ENCODE measurements at regions not wholly inside any gene's neighbourhood (a gene's known extent, or its start where the extent isn't known, plus 50 kb on each side); places are given as distances from the start of the nearest gene placed in this dataset.
"Not testable (repeated sequence)": the region's sequence is repeated elsewhere in the genome, so short reads cannot be mapped to it uniquely, and the experiment has no call there.

DNA sequence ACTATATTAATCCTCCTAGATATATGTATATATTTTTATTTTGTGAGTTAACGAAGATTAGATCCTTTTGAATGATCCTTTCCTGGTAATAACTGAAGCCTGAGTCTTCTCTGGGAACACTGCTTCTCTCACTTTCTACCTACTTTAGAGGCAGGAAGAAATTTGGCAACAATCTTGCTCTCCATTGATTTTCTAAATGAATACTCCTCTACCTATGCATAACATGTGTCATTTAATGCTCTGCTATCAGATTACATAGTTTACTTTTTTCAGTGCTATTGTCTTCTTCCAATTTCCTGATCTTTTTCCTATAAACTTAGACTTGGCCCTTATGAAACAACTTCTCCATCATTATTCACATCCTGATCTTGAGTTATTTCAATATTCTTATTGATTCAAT is 60.4 kb upstream of the PDHA2 start:
- DNase-seq: no peak

GRCh38 chr4:95778666-95779065 is 61.2 kb upstream of the PDHA2 start:
- DNase-seq: no peak

DNA sequence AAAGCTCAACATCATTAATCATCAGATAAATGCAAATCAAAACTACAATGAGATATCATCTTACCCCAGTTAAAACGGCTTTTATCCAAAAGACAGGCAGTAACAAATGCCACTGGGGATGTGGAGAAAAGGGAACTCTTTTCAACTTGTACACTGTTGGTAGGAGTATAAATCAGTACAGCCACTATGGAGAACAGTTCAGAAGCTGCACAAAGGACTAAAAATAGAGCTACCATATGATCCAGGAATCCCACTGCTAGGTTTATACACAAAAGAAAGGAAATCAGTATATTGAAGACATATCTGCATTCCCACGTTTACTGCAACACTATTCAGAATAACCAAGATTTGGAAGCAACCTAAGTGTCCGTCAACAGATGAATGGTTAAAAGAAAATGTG is 69.3 kb upstream of the PDHA2 start:
- not testable (repeated sequence) for DNase-seq

DNA sequence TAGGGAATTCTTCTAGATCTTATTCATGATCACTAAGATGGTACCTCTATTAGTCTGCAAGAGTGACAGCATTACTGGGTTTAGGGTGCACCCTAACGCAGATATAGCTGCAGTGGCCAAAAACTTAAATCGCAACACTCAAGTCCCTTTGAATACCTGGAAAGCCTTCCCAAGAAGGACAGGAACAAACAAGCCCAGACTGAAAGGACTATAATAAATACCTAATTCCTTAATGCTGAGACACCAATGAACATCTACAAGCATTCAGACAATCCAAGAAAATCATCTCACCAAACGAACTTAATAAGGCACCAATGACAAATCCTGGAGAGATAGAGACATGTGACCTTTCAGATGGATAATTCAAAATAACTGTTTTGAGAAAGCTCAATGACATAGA is 74.9 kb upstream of the PDHA2 start:
- no peak for DNase-seq

- DNase-seq: peak; percentile 24
These were observed 78.0 kb upstream of the PDHA2 start for GRCh38 chr4:95761871-95762270.

DNA sequence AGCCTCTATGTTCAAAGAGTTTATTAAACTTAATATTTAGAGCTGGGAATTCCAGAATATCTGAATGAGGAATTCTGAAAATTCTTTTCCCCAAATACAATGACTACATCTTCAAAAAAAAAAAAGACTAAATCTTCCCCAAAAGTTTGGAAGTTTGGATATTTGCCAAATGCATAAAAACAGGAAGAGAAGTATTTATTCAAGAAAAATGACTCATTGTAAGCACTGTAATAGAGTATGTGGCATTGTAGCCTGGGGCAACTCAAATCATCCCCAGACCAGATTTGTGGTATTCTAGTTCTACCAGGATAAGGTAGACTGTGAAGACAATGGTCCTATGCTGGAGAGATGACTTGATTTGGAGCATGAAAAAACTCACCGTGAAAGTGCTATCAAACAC is 78.5 kb upstream of the PDHA2 start:
- peak; percentile 24 for DNase-seq

GRCh38 chr4:95760646-95761045 is 79.2 kb upstream of the PDHA2 start:
- DNase-seq: not testable (repeated sequence)

DNA sequence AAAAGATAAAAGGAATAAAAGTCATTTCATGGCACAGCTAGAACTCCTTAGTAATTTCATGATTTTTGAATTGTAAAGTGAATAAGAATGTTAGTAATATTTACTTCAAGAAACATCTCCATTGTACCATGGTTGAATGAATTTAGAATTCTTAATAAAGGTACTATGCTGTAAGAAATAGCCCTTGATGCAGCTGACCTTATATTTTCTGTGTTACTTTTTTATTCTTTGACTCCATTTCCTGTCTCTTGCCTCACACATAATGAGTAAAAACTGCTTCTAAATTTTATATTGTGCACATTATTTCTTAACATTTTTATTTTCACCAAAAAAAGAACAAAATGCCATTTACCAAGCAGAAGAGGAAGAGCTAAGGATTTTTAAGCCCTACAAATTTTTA is 81.9 kb upstream of the PDHA2 start:
- no peak for DNase-seq

- DNase-seq: no peak
These were observed 85.2 kb upstream of the PDHA2 start for GRCh38 chr4:95754667-95755066.

- DNase-seq: no peak
These were observed 90.7 kb upstream of the PDHA2 start for GRCh38 chr4:95749204-95749603.

- no peak for DNase-seq
These were observed 97.0 kb upstream of the PDHA2 start for GRCh38 chr4:95742872-95743271.

DNA sequence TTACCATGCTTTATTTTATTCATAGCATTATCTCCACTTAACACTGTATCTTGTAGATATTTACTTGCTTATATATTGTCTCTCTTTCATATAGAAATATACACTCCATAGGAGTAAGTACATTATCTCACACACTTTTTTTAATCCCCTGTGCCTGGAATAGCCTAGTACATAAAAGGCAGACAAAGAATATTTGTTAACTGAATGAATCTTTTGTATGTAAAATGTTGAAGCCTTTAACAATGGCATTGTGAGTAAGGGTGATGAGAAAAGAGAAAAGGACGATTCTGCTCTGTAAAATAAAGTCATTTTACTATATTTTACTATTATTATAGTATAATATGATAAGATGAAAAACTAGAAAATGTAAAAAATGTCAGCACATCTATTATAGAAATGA is 97.7 kb upstream of the PDHA2 start:
- no peak for DNase-seq

DNA sequence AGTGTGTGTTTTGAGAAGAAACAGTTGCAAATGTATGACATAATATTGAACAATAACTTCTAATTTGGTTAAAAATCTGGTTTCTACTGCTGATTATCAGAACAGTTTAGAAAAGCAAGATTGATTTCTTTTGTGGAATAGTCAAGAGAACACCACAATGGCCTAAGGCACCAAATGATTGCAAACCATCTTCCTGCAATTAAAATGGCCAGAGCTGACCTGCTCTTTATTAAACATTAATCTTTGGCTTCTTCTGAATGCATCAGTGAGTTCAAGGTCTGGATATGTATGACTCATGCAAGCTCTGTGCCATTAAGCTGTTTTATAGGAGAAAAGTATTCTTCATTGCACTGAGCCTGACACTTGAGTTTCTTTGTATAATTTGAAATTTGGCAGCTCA is 107.8 kb upstream of the PDHA2 start:
- no peak for DNase-seq

DNA sequence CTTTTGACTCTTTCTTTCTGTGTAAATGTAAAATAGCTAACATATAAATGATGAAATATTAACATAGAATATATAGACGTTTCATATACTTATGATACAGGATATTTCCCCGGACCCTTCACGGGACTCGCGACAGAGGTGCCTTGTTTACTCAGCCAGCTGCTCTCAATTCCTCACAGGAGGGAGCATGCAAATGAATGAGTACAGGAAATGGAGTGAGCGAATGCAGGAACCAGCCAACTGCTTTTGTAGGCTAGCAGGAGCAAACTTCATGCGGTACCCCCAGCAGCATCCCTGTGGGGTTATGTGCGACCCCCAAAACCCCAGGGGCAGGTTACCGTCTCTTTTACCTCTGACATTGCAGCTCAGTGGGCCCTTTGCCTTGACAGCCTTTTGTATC is 110.3 kb upstream of the PDHA2 start:
- no peak for DNase-seq

DNA sequence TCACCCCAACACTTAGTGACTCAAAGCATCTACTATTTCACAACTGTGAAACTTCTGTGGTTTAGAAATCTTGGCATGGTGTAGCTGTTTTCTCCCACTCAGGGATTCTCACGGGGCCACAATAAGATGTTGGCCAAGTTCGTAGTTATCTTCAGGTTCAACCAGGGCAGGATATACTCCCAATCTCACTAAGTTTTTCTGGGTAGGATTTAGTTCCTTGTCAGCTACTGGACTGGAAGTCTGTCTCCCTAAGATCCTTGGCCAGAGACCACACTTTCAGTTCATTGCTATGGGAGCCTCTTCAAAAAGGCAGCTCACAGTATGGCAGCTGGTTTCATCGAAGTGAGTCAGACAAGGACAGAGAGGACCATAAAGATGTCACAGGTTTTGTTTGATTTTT is 111.7 kb upstream of the PDHA2 start:
- DNase-seq: no peak

- no peak for DNase-seq
These were observed 124.1 kb upstream of the PDHA2 start for GRCh38 chr4:95715830-95716229.

GRCh38 chr4:95714571-95714970 is 125.3 kb upstream of the PDHA2 start:
- no peak for DNase-seq

GRCh38 chr4:95705323-95705722 is 134.6 kb upstream of the PDHA2 start:
- DNase-seq: no peak

GRCh38 chr4:95701500-95702170 is 138.3 kb upstream of the PDHA2 start:
- DNase-seq: no peak

- no peak for DNase-seq
These were observed 145.5 kb upstream of the PDHA2 start for GRCh38 chr4:95694411-95694810.

DNA sequence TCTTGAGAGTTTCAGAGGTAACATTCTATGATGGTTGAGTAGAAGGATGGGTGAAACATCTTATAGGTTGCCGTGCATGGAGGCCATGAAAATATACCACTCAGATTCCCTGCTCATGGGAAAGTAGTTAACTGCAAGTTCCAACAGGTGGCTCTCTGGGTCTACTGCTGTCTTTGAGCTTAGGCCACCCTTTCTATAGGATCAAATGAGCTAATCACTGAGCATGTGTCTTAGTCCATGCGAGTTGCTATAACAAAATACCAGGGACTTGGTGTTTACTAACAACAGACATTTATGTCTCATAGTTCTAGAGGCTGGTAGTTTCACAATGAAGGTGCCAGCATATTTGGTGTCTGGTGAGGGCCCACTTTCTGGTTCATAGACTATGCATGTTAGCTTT is 144.8 kb upstream of the UNC5C start:
- DNase-seq: no peak

DNA sequence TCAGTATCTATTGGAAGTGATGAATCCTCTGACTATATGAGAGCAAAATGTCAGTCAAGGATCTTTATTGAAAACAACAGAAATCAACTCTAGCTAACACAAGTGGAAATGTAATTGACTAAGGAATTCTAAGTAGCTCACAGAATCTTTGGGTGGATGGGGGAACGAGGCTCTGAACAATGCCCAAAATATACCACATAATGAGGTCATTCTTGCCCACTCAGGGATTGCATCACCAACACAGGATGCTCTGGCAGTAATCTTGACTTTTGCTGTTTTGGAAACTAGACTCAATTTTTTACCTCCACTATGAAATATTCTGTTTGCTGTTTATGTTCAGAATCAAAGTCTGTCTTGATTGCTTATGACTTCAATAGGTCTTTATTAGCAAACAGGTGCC is 127.4 kb upstream of the UNC5C start:
- DNase-seq: no peak

DNA sequence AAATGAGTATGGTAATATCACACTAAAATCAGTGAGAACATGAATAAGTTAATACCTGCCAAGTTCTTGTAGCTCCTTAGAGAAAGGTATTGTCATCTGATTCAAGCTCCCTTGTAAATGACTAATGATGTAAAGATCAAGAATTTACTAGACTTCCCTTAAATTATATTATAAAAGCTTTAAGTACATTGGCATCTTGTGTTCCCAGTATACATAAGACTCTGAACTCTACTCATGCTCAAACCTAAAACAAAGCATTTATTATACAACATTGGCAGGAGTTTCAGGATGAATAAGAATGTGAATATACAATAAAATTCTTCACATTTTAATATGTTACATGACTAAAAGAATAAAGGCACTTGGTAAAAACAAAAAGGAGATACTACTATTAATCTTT is 126.8 kb upstream of the UNC5C start:
- no peak for DNase-seq

- no peak for DNase-seq
These were observed 125.8 kb upstream of the UNC5C start for GRCh38 chr4:95674521-95674981.

DNA sequence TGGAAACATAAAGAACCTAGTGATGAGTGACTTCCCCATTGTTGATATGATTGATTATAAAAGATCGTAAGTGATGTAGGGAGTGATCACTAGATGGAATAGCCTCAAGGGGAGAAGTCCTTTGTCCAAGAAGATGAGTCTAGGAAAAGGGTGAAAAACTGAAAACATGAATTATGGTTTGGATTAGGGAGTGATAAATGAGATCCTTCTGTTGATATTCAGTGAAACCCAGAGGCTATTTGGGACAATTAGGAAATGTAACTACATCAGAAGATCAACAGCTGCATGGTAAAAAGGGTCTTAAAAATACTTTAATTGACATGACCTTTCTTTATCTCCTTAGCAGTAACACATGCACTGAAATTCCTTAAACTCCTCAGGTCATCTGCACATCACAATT is 124.0 kb upstream of the UNC5C start:
- DNase-seq: no peak

DNA sequence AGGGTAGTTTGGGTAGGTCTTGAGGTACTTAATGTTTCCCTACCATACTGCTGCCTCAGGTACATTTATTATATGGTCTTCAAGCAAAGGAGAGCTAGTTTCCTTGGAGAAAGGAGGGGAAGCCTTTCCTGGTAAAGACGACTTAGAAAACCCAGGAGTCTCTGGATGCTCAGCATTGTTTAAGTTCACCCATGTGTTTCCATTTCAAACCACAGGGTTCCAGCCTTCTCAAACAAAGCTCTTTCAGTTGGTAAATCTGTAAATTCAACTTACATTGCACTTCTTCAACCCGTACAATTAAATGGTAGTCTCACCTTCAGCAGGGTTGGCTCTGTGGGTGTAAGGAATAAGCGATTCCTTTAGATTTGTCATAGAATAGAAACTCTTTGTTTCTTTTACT is 111.9 kb upstream of the UNC5C start:
- no peak for DNase-seq
